ENCODE measurements at regions not wholly inside any gene's neighbourhood (a gene's known extent, or its start where the extent isn't known, plus 50 kb on each side); places are given as distances from the start of the nearest gene placed in this dataset.

DNA sequence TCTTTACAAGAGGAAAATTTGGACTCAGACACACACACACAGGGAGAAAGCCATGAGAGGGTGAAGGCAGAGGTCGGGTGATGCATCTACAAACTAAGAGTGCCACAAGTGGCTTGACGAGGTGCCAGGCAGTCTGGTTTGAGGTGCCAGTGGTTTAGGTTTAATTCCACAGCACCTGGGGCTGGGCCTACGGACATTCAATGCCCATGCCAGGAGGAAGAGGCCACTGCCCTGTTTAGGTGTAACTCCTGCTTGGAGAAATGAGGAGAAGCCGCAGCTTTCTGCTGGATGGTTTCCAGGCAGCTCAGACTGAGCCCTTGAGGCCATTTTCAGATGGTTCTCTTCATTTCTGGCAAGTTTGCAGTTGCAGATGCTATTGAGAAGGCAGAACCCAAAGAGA is 83.6 kb downstream of the HTR5A start:
- DNase-seq (ENCODE audit: low read depth): no peak
- H3K4me3 ChIP-seq (ENCODE audit: low read depth, low read length): no peak overlapping the region
- no peak for TF ChIP-seq CTCF (IDR thresholded peaks at IDR 0.05; ENCODE audit: low read depth, low read length, missing control alignments)

DNA sequence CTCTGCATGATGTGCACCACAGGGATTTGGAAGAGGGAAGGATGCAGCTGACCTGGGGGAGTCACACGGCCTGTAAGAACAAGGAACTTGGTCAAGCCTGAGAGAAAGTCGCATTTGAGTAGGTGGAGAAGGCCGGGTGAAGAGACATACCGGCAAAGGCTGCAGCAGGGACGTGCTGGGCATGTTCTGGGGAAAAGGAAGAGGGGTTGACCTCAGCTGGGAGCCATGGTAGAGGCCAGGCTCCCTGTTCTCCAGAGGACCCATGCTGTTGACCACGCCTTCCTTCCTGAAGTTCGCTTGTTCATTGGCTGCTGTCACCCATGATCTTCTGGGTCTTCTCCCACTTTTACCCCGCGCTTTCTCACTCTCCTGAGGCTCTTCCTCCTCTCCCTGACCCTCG is 84.5 kb downstream of the HTR5A start:
- no peak for DNase-seq (ENCODE audit: low read depth)
- TF ChIP-seq CTCF (IDR thresholded peaks at IDR 0.05; ENCODE audit: low read depth, low read length, missing control alignments): no peak
- no peak overlapping the region for H3K4me3 ChIP-seq (ENCODE audit: low read depth, low read length)

DNA sequence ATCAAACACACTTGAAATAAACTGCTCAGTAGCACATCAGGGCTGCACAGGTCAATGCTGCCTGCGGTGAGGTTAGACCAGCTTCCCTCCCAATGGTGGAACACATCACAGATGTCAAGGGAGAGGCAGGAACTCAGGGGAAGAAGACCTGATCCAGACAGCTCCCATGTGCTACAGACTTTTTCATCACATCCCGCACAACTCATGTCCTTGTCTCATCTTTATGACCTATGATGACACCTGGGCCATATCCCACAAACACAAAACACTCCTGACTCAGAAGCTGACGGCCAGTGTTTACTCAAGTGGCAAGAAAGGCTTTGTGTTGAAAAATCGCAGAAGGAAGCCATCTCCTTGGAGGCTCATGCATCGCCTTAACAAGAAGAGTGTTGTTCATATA is 91.6 kb downstream of the HTR5A start:
- TF ChIP-seq CTCF (IDR thresholded peaks at IDR 0.05; ENCODE audit: low read depth, low read length, missing control alignments): no peak
- H3K4me3 ChIP-seq (ENCODE audit: low read depth, low read length): no peak overlapping the region
- no peak for DNase-seq (ENCODE audit: low read depth)

GRCh38 chr7:155162422-155162821 is 92.3 kb downstream of the HTR5A start:
- no peak for TF ChIP-seq CTCF (IDR thresholded peaks at IDR 0.05; ENCODE audit: low read depth, low read length, missing control alignments)
- no peak for DNase-seq (ENCODE audit: low read depth)
- no peak overlapping the region for H3K4me3 ChIP-seq (ENCODE audit: low read depth, low read length)

DNA sequence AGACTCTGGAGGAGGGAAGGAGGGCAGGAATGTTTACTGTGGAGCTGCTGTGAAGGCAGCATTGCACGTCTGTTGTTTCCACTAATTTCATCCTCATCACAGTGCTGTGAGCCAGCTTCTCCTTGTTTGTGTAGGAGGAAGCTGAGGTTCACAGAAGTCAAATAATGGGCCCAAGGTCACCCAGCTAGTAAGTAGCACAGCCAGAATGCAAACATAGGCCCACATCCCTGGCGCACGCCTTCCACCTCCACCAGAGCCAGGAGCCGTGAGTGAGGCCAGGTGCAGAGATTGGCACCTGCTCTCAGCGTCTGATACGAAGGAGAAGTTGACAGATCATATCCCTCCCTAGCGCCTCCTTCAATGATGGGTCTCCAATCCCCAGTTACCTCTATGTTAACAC is 93.6 kb downstream of the HTR5A start:
- no peak for DNase-seq (ENCODE audit: low read depth)
- H3K4me3 ChIP-seq (ENCODE audit: low read depth, low read length): no peak overlapping the region
- TF ChIP-seq CTCF (IDR thresholded peaks at IDR 0.05; ENCODE audit: low read depth, low read length, missing control alignments): no peak

GRCh38 chr7:155164316-155164715 is 94.2 kb downstream of the HTR5A start:
- no peak for DNase-seq (ENCODE audit: low read depth)

More at GRCh38 chr7:155164316-155164715, 94.2 kb downstream of the HTR5A start:
- no peak for TF ChIP-seq CTCF (IDR thresholded peaks at IDR 0.05; ENCODE audit: low read depth, low read length, missing control alignments)
- no peak overlapping the region for H3K4me3 ChIP-seq (ENCODE audit: low read depth, low read length)

All from GM12864 (cell line).